ENCODE measurements at regions not wholly inside any gene's neighbourhood (a gene's known extent, or its start where the extent isn't known, plus 50 kb on each side); places are given as distances from the start of the nearest gene placed in this dataset.

DNA sequence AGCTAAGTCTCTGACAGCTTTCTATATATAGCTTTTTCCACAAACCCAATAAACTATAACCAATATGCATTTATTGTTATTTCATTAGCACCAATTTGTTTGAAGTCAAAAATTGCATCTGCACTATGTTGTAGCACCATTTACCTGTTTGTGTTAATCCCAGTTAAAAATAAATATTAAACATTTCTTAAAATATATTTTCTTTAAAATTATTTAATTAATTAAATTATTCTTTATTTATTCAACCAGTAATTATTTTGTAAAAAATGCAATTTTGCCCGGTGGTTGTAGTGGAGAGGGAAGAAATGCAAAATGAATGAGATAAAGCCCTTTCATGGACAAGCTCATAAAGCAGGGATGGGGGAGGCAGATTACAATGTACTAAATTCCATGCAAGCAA is 1257.9 kb downstream of the PCDH17 start:
- no peaks in the 10 kb centered on the region for H3K27me3 ChIP-seq (replicated peaks; ENCODE audit: insufficient read depth, low read depth, low read length, poor library complexity)
- peaks cover 4% of the 10 kb centered on the region for H3K4me1 ChIP-seq (ENCODE audit: insufficient read depth, low read length, poor library complexity, severe bottlenecking)
- intact Hi-C loops (cut with micrococcal nuclease; ENCODE audit: unreplicated experiment), result no loop called here
- no peak for DNase-seq (ENCODE audit: low spot score)
- TF ChIP-seq EZH2 (IDR thresholded peaks at IDR 0.05; ENCODE audit: borderline replicate concordance, low read depth, low read length, poor library complexity, severe bottlenecking), result no peak
- TF ChIP-seq, protein P1, sequence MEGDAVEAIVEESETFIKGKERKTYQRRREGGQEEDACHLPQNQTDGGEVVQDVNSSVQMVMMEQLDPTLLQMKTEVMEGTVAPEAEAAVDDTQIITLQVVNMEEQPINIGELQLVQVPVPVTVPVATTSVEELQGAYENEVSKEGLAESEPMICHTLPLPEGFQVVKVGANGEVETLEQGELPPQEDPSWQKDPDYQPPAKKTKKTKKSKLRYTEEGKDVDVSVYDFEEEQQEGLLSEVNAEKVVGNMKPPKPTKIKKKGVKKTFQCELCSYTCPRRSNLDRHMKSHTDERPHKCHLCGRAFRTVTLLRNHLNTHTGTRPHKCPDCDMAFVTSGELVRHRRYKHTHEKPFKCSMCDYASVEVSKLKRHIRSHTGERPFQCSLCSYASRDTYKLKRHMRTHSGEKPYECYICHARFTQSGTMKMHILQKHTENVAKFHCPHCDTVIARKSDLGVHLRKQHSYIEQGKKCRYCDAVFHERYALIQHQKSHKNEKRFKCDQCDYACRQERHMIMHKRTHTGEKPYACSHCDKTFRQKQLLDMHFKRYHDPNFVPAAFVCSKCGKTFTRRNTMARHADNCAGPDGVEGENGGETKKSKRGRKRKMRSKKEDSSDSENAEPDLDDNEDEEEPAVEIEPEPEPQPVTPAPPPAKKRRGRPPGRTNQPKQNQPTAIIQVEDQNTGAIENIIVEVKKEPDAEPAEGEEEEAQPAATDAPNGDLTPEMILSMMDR (conservative IDR thresholded peaks at IDR 0.05; ENCODE audit: low read depth, low read length), result no peak
- CTCF ChIA-PET, result no interaction called here
- peaks cover 3% of the 10 kb centered on the region for H3K9me3 ChIP-seq (ENCODE audit: low read depth, low read length, poor library complexity, severe bottlenecking)
- H3K4me3 ChIP-seq (ENCODE audit: low read depth, low read length, poor library complexity, severe bottlenecking), result no peak overlapping the region
- BruUV-seq (replicated peaks), result no TSS peak
- no peaks in the 10 kb centered on the region for H3K36me3 ChIP-seq (ENCODE audit: insufficient read depth, low read length, poor library complexity, severe bottlenecking)
- POLR2A ChIA-PET (ENCODE audit: low non-redundant PET), result no interaction called here
- no peak overlapping the region for H3K27ac ChIP-seq (ENCODE audit: low read depth, low read length, poor library complexity, severe bottlenecking)

DNA sequence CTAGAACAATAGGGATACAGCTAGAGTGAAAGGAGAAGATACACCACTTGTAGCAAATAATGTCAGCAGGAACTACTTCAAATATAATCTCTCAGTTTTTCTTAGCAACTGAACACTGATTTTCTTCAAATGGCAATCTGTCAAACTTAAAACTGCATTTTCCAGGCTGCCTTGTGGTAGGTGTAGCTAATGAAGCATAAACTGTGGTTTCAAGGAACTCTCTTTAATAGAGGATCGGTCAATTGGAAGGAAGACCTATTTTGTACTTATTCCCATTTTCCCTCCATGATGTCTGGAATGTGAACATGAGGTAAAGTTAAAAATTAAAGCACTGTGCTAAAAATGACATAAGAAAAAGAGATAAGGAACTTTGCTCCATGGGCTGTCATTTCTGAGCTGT is 1261.9 kb downstream of the PCDH17 start:
- DNase-seq (ENCODE audit: low spot score), result no peak
- peaks cover 3% of the 10 kb centered on the region for H3K9me3 ChIP-seq (ENCODE audit: low read depth, low read length, poor library complexity, severe bottlenecking)
- H3K27me3 ChIP-seq (replicated peaks; ENCODE audit: insufficient read depth, low read depth, low read length, poor library complexity), result no peaks in the 10 kb centered on the region
- POLR2A ChIA-PET (ENCODE audit: low non-redundant PET), result no interaction called here
- intact Hi-C loops (cut with micrococcal nuclease; ENCODE audit: unreplicated experiment), result no loop called here
- H3K4me1 ChIP-seq (ENCODE audit: insufficient read depth, low read length, poor library complexity, severe bottlenecking), result no peaks in the 10 kb centered on the region
- H3K4me3 ChIP-seq (ENCODE audit: low read depth, low read length, poor library complexity, severe bottlenecking), result no peak overlapping the region
- no peak for TF ChIP-seq EZH2 (IDR thresholded peaks at IDR 0.05; ENCODE audit: borderline replicate concordance, low read depth, low read length, poor library complexity, severe bottlenecking)
- TF ChIP-seq, protein P1 (conservative IDR thresholded peaks at IDR 0.05; ENCODE audit: low read depth, low read length), result no peak
- H3K27ac ChIP-seq (ENCODE audit: low read depth, low read length, poor library complexity, severe bottlenecking), result no peak overlapping the region
- CTCF ChIA-PET, result no interaction called here
- BruUV-seq (replicated peaks), result no TSS peak
- no peaks in the 10 kb centered on the region for H3K36me3 ChIP-seq (ENCODE audit: insufficient read depth, low read length, poor library complexity, severe bottlenecking)

DNA sequence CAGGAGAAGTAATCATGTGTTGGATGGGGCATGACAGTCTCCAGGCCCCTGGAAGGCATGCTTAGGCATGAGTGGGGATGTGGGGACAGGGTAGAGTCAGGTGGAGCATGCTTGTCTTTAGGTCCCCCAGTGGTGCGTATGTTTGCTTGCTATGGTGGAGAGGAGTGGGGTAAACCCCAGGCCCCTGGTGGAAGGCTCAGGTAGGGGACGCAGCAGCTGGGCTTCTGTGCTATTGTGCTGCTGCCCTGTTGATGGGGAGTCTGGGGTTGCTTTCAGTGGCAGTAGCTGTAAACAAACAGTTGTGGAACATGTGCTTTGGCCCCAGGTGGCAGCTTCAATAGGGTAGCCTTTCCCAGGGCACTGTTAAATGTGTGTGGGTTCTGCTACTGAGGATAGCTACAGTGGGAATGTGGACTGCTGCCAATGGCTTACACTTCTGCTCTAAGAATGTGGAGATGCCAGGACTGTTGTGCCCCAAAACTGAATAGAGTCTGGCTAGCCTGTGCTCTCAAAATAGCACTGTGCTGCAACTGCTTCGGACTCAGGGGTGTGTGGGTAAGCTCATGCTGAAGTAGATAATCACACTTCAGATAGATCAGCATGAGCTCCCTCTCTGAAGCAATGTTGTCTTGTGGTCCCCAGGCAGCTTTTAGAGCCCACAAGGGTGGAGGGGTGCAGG is 1257.3 kb downstream of the DIAPH3 start:
- BruUV-seq (replicated peaks), result no TSS peak
- Histone ChIP-seq H3K27ac (ENCODE audit: low read depth, low read length, poor library complexity, severe bottlenecking) (no peak overlapping the region), H3K4me3 (ENCODE audit: low read depth, low read length, poor library complexity, severe bottlenecking) (no peak overlapping the region), H3K27me3 (replicated peaks; ENCODE audit: insufficient read depth, low read depth, low read length, poor library complexity) (no peaks in the 10 kb centered on the region), H3K4me1 (ENCODE audit: insufficient read depth, low read length, poor library complexity, severe bottlenecking) (no peaks in the 10 kb centered on the region), H3K9me3 (ENCODE audit: low read depth, low read length, poor library complexity, severe bottlenecking) (no peaks in the 10 kb centered on the region), H3K36me3 (ENCODE audit: insufficient read depth, low read length, poor library complexity, severe bottlenecking) (no peaks in the 10 kb centered on the region)
- ChIA-PET CTCF (no interaction called here), POLR2A (ENCODE audit: low non-redundant PET) (no interaction called here)
- intact Hi-C loops (cut with micrococcal nuclease; ENCODE audit: unreplicated experiment), result no loop called here
- no peak for DNase-seq (ENCODE audit: low spot score)
- TF ChIP-seq, protein P1 (conservative IDR thresholded peaks at IDR 0.05; ENCODE audit: low read depth, low read length), result no peak
- no peak for TF ChIP-seq EZH2 (IDR thresholded peaks at IDR 0.05; ENCODE audit: borderline replicate concordance, low read depth, low read length, poor library complexity, severe bottlenecking)

All from A673 (cell line).